NB4 (cell line): ENCODE measurements at regions not wholly inside any gene's neighbourhood (a gene's known extent, or its start where the extent isn't known, plus 50 kb on each side); places are given as distances from the start of the nearest gene placed in this dataset.

Experiments
- DNase-seq: peaks from one replicate; pipeline ENCODE4 v3.0.0; 2010; ENCODE audit warnings: low read depth
- H3K4me3 ChIP-seq: one replicate; pipeline ENCODE4 v1.5.1; 2011; ENCODE audit warnings: mild to moderate bottlenecking, low read depth, low read length, moderate library complexity
- CTCF ChIP-seq: IDR thresholded peaks from one replicate; pipeline ENCODE4 v1.5.1; 2012; ENCODE audit warnings: low read depth, low read length
- MAX ChIP-seq: IDR thresholded peaks from 2 replicates; pipeline ENCODE4 v1.6.1; 2011; ENCODE audit warnings: low read depth, low read length
- MYC ChIP-seq: IDR thresholded peaks from 2 replicates; pipeline ENCODE4 v1.6.1; 2011; ENCODE audit warnings: low read depth, low read length
- POLR2A ChIP-seq: IDR thresholded peaks from 2 replicates; pipeline ENCODE4 v1.6.1; 2011; ENCODE audit warnings: mild to moderate bottlenecking; ENCODE audit not compliant: insufficient read length; ENCODE audit errors: extremely low read depth

GRCh38 chr10:6313111-6313895 lies 110.6 kb downstream of the PFKFB3 start:
- no peak overlapping the region for H3K4me3 ChIP-seq
- TF ChIP-seq CTCF, result no peak
- no peak for TF ChIP-seq MYC
- no peak for TF ChIP-seq POLR2A
- TF ChIP-seq MAX, result no peak
- DNase-seq, result no peak

GRCh38 chr10:6314620-6315205 lies 112.0 kb downstream of the PFKFB3 start:
- TF ChIP-seq MYC, result no peak
- no peak for TF ChIP-seq CTCF
- no peak for TF ChIP-seq POLR2A
- no peak for TF ChIP-seq MAX
- peak; percentile 10 for DNase-seq
- no peak overlapping the region for H3K4me3 ChIP-seq

GRCh38 chr10:6319119-6319518 lies 116.4 kb downstream of the PFKFB3 start:
- no peak for TF ChIP-seq MYC
- no peak for TF ChIP-seq MAX
- TF ChIP-seq CTCF, result no peak
- TF ChIP-seq POLR2A, result no peak
- no peak for DNase-seq
- no peak overlapping the region for H3K4me3 ChIP-seq

- TF ChIP-seq MYC (no peak), POLR2A (no peak), MAX (no peak), CTCF (no peak)
- no peak overlapping the region for H3K4me3 ChIP-seq
- DNase-seq, result no peak
Measured at GRCh38 chr10:6320320-6321010, 117.7 kb downstream of the PFKFB3 start.

GRCh38 chr10:6321880-6322279 lies 119.1 kb downstream of the PFKFB3 start:
- peak; percentile 33 for DNase-seq
- no peak overlapping the region for H3K4me3 ChIP-seq
- TF ChIP-seq CTCF (no peak), MYC (no peak), POLR2A (no peak), MAX (no peak)
